ENCODE measurements at regions not wholly inside any gene's neighbourhood (a gene's known extent, or its start where the extent isn't known, plus 50 kb on each side); places are given as distances from the start of the nearest gene placed in this dataset.

DNA sequence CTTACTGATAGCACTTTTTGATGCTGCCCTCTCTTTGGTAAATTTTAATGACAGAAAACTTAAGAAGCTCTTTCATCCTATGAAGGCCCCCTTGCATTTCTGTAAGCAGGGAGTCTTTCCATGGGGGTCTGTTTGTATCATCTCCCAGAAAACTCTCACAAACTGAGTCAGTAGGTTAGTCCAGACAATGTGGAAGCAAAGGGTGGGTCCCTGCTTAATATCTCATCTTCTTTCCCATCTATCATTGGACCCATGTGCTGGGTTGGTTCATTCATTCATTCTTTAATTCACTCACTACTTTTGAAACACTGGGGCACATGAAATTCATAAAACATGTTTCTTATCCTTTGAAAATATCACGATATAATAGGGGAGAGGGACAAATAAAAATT lies 164.3 kb downstream of the NTMT2 start:
- DNase-seq (no peak), ATAC-seq (ENCODE audit: low read depth) (no peak)
- H2AFZ ChIP-seq (ENCODE audit: insufficient read depth, low read depth, low read length, poor library complexity, severe bottlenecking): no peak overlapping the region
- H4K20me1 ChIP-seq (ENCODE audit: control insufficient read depth, insufficient read depth, low read length, poor library complexity, severe bottlenecking): no peaks in the 10 kb centered on the region
- no peaks in the 10 kb centered on the region for H3K27me3 ChIP-seq (replicated peaks in 1 of 4; ENCODE audit: control extremely low read depth in 1 of 4, control insufficient read depth in 3 of 4, insufficient read depth in 4 of 4, low read length in 3 of 4)
- WGBS (ENCODE audit: insufficient coverage): no CpG with 5 or more reads among the region's 1 CpG
- Mint-ChIP-seq H3K4me1 (no peaks in the 10 kb centered on the region), H3K27ac (no peak overlapping the region), H3K27me3 (peaks cover 6% of the 10 kb centered on the region), H3K9me3 (ENCODE audit: insufficient read depth) (no peaks in the 10 kb centered on the region), H3K4me3 (no peak overlapping the region)
- H3K4me2 ChIP-seq (replicated peaks; ENCODE audit: low read depth, low read length, poor library complexity, severe bottlenecking): no peak overlapping the region
- no peaks in the 10 kb centered on the region for H3K4me1 ChIP-seq (ENCODE audit: control insufficient read depth in 2 of 2, insufficient read depth in 2 of 2, low read length in 2 of 2)
- H3K36me3 ChIP-seq (replicated peaks in 1 of 2; ENCODE audit: control extremely low read depth in 1 of 2, control insufficient read depth in 1 of 2, extremely low read depth in 1 of 2, insufficient read depth in 2 of 2, low read length in 1 of 2): no peaks in the 10 kb centered on the region
- no peaks in the 10 kb centered on the region for H3K79me2 ChIP-seq (ENCODE audit: control insufficient read depth, insufficient read depth, low read length)
- H3K4me3 ChIP-seq (ENCODE audit: control extremely low read depth in 1 of 5, extremely low read depth in 1 of 5, insufficient read depth in 1 of 5, low read depth in 2 of 5, low read length in 4 of 5): no peak overlapping the region
- POLR2A ChIA-PET: no interaction called here
- CTCF ChIA-PET: no interaction called here
- no peak for TF ChIP-seq EZH2 (IDR thresholded peaks at IDR 0.05; ENCODE audit: borderline replicate concordance, insufficient read depth, low read depth, low read length, poor library complexity, severe bottlenecking)
- TF ChIP-seq, protein P1, sequence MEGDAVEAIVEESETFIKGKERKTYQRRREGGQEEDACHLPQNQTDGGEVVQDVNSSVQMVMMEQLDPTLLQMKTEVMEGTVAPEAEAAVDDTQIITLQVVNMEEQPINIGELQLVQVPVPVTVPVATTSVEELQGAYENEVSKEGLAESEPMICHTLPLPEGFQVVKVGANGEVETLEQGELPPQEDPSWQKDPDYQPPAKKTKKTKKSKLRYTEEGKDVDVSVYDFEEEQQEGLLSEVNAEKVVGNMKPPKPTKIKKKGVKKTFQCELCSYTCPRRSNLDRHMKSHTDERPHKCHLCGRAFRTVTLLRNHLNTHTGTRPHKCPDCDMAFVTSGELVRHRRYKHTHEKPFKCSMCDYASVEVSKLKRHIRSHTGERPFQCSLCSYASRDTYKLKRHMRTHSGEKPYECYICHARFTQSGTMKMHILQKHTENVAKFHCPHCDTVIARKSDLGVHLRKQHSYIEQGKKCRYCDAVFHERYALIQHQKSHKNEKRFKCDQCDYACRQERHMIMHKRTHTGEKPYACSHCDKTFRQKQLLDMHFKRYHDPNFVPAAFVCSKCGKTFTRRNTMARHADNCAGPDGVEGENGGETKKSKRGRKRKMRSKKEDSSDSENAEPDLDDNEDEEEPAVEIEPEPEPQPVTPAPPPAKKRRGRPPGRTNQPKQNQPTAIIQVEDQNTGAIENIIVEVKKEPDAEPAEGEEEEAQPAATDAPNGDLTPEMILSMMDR (IDR thresholded peaks at IDR 0.05): no peak
- intact Hi-C loops (cut with micrococcal nuclease): no loop called here
- no peak overlapping the region for H3K9ac ChIP-seq (ENCODE audit: low read length)
- no peaks in the 10 kb centered on the region for H3K9me3 ChIP-seq (ENCODE audit: control extremely low read depth in 1 of 3, control insufficient read depth in 2 of 3, insufficient read depth in 1 of 3, low read length in 2 of 3)
- H3K27ac ChIP-seq (ENCODE audit: low read length in 2 of 2): no peak overlapping the region

DNA sequence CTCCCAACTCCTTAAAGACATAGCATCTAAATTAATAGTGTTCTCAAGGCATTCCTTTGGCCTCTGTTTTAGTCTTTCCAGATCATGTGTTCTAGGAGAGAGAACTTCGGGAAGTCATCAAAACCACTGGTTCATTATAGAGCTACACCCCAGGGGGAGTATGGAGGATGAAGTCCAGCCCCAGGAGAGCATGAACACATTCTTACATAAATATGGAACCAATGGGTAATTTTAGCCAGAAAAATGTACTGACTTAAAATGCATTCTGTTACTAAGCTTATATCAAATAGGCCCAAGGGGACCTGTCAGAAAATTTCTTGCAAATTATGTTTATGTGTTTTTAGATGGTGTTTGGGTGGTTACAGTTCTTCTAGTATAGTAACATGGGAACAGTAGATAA lies 165.2 kb downstream of the NTMT2 start:
- Histone ChIP-seq H3K4me3 (ENCODE audit: control extremely low read depth in 1 of 5, extremely low read depth in 1 of 5, insufficient read depth in 1 of 5, low read depth in 2 of 5, low read length in 4 of 5) (no peak overlapping the region), H3K4me2 (replicated peaks; ENCODE audit: low read depth, low read length, poor library complexity, severe bottlenecking) (no peak overlapping the region), H3K9me3 (ENCODE audit: control extremely low read depth in 1 of 3, control insufficient read depth in 2 of 3, insufficient read depth in 1 of 3, low read length in 2 of 3) (no peaks in the 10 kb centered on the region), H3K27ac (ENCODE audit: low read length in 2 of 2) (no peak overlapping the region), H3K9ac (ENCODE audit: low read length) (no peak overlapping the region), H2AFZ (ENCODE audit: insufficient read depth, low read depth, low read length, poor library complexity, severe bottlenecking) (no peak overlapping the region), H3K79me2 (ENCODE audit: control insufficient read depth, insufficient read depth, low read length) (no peaks in the 10 kb centered on the region), H3K36me3 (replicated peaks in 1 of 2; ENCODE audit: control extremely low read depth in 1 of 2, control insufficient read depth in 1 of 2, extremely low read depth in 1 of 2, insufficient read depth in 2 of 2, low read length in 1 of 2) (no peaks in the 10 kb centered on the region), H3K27me3 (replicated peaks in 1 of 4; ENCODE audit: control extremely low read depth in 1 of 4, control insufficient read depth in 3 of 4, insufficient read depth in 4 of 4, low read length in 3 of 4) (no peaks in the 10 kb centered on the region), H4K20me1 (ENCODE audit: control insufficient read depth, insufficient read depth, low read length, poor library complexity, severe bottlenecking) (no peaks in the 10 kb centered on the region), H3K4me1 (ENCODE audit: control insufficient read depth in 2 of 2, insufficient read depth in 2 of 2, low read length in 2 of 2) (no peaks in the 10 kb centered on the region)
- intact Hi-C loops (cut with micrococcal nuclease): no loop called here
- no peak for TF ChIP-seq EZH2 (IDR thresholded peaks at IDR 0.05; ENCODE audit: borderline replicate concordance, insufficient read depth, low read depth, low read length, poor library complexity, severe bottlenecking)
- TF ChIP-seq, protein P1 (IDR thresholded peaks at IDR 0.05): no peak
- no peak overlapping the region for H3K27ac Mint-ChIP-seq
- ChIA-PET CTCF (no interaction called here), POLR2A (no interaction called here)
- H3K27me3 Mint-ChIP-seq: peaks cover 7% of the 10 kb centered on the region
- ATAC-seq (ENCODE audit: low read depth): no peak
- H3K4me1 Mint-ChIP-seq: no peaks in the 10 kb centered on the region
- no CpG with 5 or more reads among the region's 1 CpG for WGBS (ENCODE audit: insufficient coverage)
- no peak overlapping the region for H3K4me3 Mint-ChIP-seq
- H3K9me3 Mint-ChIP-seq (ENCODE audit: insufficient read depth): no peaks in the 10 kb centered on the region
- DNase-seq: no peak

All from B cell (primary cell).